BJ (cell line): ENCODE measurements at regions not wholly inside any gene's neighbourhood (a gene's known extent, or its start where the extent isn't known, plus 50 kb on each side); places are given as distances from the start of the nearest gene placed in this dataset.

Experiments
- CTCF ChIA-PET: fragments of 350-600 bp; formaldehyde crosslinking; extraction: SDS; loops from one replicate; lab custom pipeline; 2021; ENCODE audit warnings: antibody characterized with exemption, inconsistent platforms; lab: Yijun Ruan, JAX
- POLR2A ChIA-PET: fragments of 300-600 bp; sonication (Branson Sonifier 250); formaldehyde crosslinking; extraction: SDS; loops from one replicate; lab custom pipeline; 2021; ENCODE audit warnings: antibody characterized with exemption; lab: Charles Lee
- DNase-seq: peaks from one replicate; pipeline ENCODE4 v3.0.0-alpha.2; 2011; ENCODE audit warnings: low read depth
- H3K27me3 ChIP-seq: 2 replicates; pipeline ENCODE4 v1.6.0; 2011; ENCODE audit warnings: low read length; ENCODE audit not compliant: control insufficient read depth, insufficient read depth
- H3K36me3 ChIP-seq: 2 replicates; pipeline ENCODE4 v1.5.1; 2011; ENCODE audit warnings: low read length; ENCODE audit not compliant: control insufficient read depth, insufficient read depth
- H3K4me3 ChIP-seq: 2 replicates; pipeline ENCODE4 v1.5.1; 2011; ENCODE audit warnings: low read depth, mild to moderate bottlenecking, control low read depth, low read length
- CTCF ChIP-seq: IDR thresholded peaks from 2 replicates; pipeline ENCODE4 v1.5.1; 2011; ENCODE audit warnings: low read depth, mild to moderate bottlenecking, control low read depth, inconsistent platforms, low read length, moderate library complexity; ENCODE audit not compliant: insufficient read depth

GRCh38 chr7:84792231-84792893 is 394.5 kb downstream of the SEMA3D start:
- H3K27me3 ChIP-seq = no peaks in the 10 kb centered on the region
- ChIA-PET CTCF (no interaction called here), POLR2A (no interaction called here)
- TF ChIP-seq CTCF = no peak
- no peak for DNase-seq
- no peaks in the 10 kb centered on the region for H3K36me3 ChIP-seq
- no peak overlapping the region for H3K4me3 ChIP-seq

- H3K4me3 ChIP-seq = no peak overlapping the region
- no peaks in the 10 kb centered on the region for H3K27me3 ChIP-seq
- POLR2A ChIA-PET = no interaction called here
- no peak for TF ChIP-seq CTCF
- DNase-seq = peak; percentile 39
- CTCF ChIA-PET = no interaction called here
- no peaks in the 10 kb centered on the region for H3K36me3 ChIP-seq
Measured at GRCh38 chr7:84790882-84791281, 396.0 kb downstream of the SEMA3D start.

- TF ChIP-seq CTCF = no peak
- H3K36me3 ChIP-seq = no peaks in the 10 kb centered on the region
- CTCF ChIA-PET = interaction anchor here (0.7 kb wide), 1 partner anchor 9 kb away, joined by 3 read pairs; no protein-coding TSS in a partner anchor
- H3K27me3 ChIP-seq = no peaks in the 10 kb centered on the region
- no peak for DNase-seq
- H3K4me3 ChIP-seq = no peak overlapping the region
- POLR2A ChIA-PET = no interaction called here
Measured at GRCh38 chr7:84786073-84786472, 400.8 kb downstream of the SEMA3D start.

- ChIA-PET POLR2A (no interaction called here), CTCF (no interaction called here)
- H3K27me3 ChIP-seq = no peaks in the 10 kb centered on the region
- no peaks in the 10 kb centered on the region for H3K36me3 ChIP-seq
- no peak for DNase-seq
- no peak for TF ChIP-seq CTCF
- no peak overlapping the region for H3K4me3 ChIP-seq
Measured at GRCh38 chr7:84784450-84784849, 402.4 kb downstream of the SEMA3D start.

- no peak for DNase-seq
- Histone ChIP-seq H3K27me3 (no peaks in the 10 kb centered on the region), H3K36me3 (no peaks in the 10 kb centered on the region), H3K4me3 (no peak overlapping the region)
- CTCF ChIA-PET = interaction anchor here (0.5 kb wide), 1 partner anchor 10 kb away, joined by 3 read pairs; no protein-coding TSS in a partner anchor
- TF ChIP-seq CTCF = no peak
- POLR2A ChIA-PET = no interaction called here
Measured at GRCh38 chr7:84783141-84783778, 403.6 kb downstream of the SEMA3D start.
